ENCODE measurements at regions not wholly inside any gene's neighbourhood (a gene's known extent, or its start where the extent isn't known, plus 50 kb on each side); places are given as distances from the start of the nearest gene placed in this dataset.

- ChIA-PET CTCF (interaction anchor here (0.7 kb wide), 1 partner anchor 1071 kb away, joined by 3 read pairs; no protein-coding TSS in a partner anchor), POLR2A (no interaction called here)
- H3K36me3 ChIP-seq (ENCODE audit: control insufficient read depth in 2 of 2, insufficient read depth in 1 of 2, low read length in 2 of 2): no peaks in the 10 kb centered on the region
- H3K27ac ChIP-seq (ENCODE audit: extremely low read depth, low read depth, low read length): no peak overlapping the region
- H3K4me1 ChIP-seq (ENCODE audit: control insufficient read depth, insufficient read depth, low read length): no peaks in the 10 kb centered on the region
- no peak overlapping the region for H3K4me3 ChIP-seq (ENCODE audit: low read depth, low read length)
- no peak for TF ChIP-seq ZSCAN23 (tag by site-specific recombination; IDR thresholded peaks at IDR 0.05)
- no peak for TF ChIP-seq ZNF132 (tag by site-specific recombination; IDR thresholded peaks at IDR 0.05; ENCODE audit: borderline replicate concordance)
- no peak for TF ChIP-seq REPIN1 (tag by site-specific recombination; IDR thresholded peaks at IDR 0.05; ENCODE audit: low read depth)
- no peak for TF ChIP-seq ZNF394 (tag by site-specific recombination; IDR thresholded peaks at IDR 0.05; ENCODE audit: borderline replicate concordance)
- no peak for TF ChIP-seq OVOL3 (tag by site-specific recombination; IDR thresholded peaks at IDR 0.05)
- TF ChIP-seq ZNF157 (tag by site-specific recombination; IDR thresholded peaks at IDR 0.05): no peak
- TF ChIP-seq SP7 (tag by site-specific recombination; IDR thresholded peaks at IDR 0.05): no peak
- TF ChIP-seq ZNF2 (tag by site-specific recombination; IDR thresholded peaks at IDR 0.05): no peak
- no peak for TF ChIP-seq ZNF26 (tag by site-specific recombination; IDR thresholded peaks at IDR 0.05)
- TF ChIP-seq ZNF449 (tag by site-specific recombination; IDR thresholded peaks at IDR 0.05): no peak
- no peak for TF ChIP-seq ZNF639 (tag by site-specific recombination; IDR thresholded peaks at IDR 0.05)
- no peak for TF ChIP-seq ZNF473 (tag by site-specific recombination; IDR thresholded peaks at IDR 0.05)
- no peak for TF ChIP-seq ZNF16 (tag by site-specific recombination; IDR thresholded peaks at IDR 0.05; ENCODE audit: low read depth)
- TF ChIP-seq ZNF148 (tag by site-specific recombination; IDR thresholded peaks at IDR 0.05; ENCODE audit: borderline replicate concordance): no peak
- TF ChIP-seq ZXDB (tag by site-specific recombination; IDR thresholded peaks at IDR 0.05): no peak
- no peaks in the 10 kb centered on the region for H3K9me3 ChIP-seq (ENCODE audit: control insufficient read depth, insufficient read depth, low read depth, low read length)
These were observed 399.0 kb downstream of the HGF start for GRCh38 chr7:81370822-81371221.

GRCh38 chr7:81367326-81367931 lies 402.4 kb downstream of the HGF start:
- ChIA-PET POLR2A (no interaction called here), CTCF (no interaction called here)
- Histone ChIP-seq H3K36me3 (ENCODE audit: control insufficient read depth in 2 of 2, insufficient read depth in 1 of 2, low read length in 2 of 2) (no peaks in the 10 kb centered on the region), H3K4me3 (ENCODE audit: low read depth, low read length) (no peak overlapping the region), H3K4me1 (ENCODE audit: control insufficient read depth, insufficient read depth, low read length) (no peaks in the 10 kb centered on the region), H3K27ac (ENCODE audit: extremely low read depth, low read depth, low read length) (no peak overlapping the region), H3K9me3 (ENCODE audit: control insufficient read depth, insufficient read depth, low read depth, low read length) (no peaks in the 10 kb centered on the region)
- TF ChIP-seq KLF17 (tag by site-specific recombination; IDR thresholded peaks at IDR 0.05) (no peak), ZNF548 (tag by site-specific recombination; IDR thresholded peaks at IDR 0.05) (no peak), ZNF488 (tag by site-specific recombination; IDR thresholded peaks at IDR 0.05) (no peak), BCL6B (tag by site-specific recombination; IDR thresholded peaks at IDR 0.05) (no peak), HOXD13 (CRISPR knock-in tag; IDR thresholded peaks at IDR 0.05; ENCODE audit: borderline replicate concordance) (no peak), ZBTB26 (tag by site-specific recombination; optimal IDR thresholded peaks at IDR 0.05) (no peak)
